H1 (cell line): ENCODE measurements at regions not wholly inside any gene's neighbourhood (a gene's known extent, or its start where the extent isn't known, plus 50 kb on each side); places are given as distances from the start of the nearest gene placed in this dataset.

Experiments
- KDM4A ChIP-seq: IDR thresholded peaks from one replicate; pipeline ENCODE4 v1.7.1; 2012; ENCODE audit warnings: low read depth, mild to moderate bottlenecking, moderate library complexity, low read length, inconsistent platforms; ENCODE audit not compliant: severe bottlenecking
- SIRT6 ChIP-seq: IDR thresholded peaks from one replicate; pipeline ENCODE4 v1.7.1; 2012; ENCODE audit warnings: low read length, inconsistent platforms
- SP4 ChIP-seq: IDR thresholded peaks from 2 replicates; pipeline ENCODE4 v1.6.1; 2012; ENCODE audit warnings: low read length, inconsistent platforms
- TBP ChIP-seq: IDR thresholded peaks from 2 replicates; pipeline ENCODE4 v1.6.1; 2011; ENCODE audit warnings: low read depth, low read length, improper control_type of control experiment

DNA sequence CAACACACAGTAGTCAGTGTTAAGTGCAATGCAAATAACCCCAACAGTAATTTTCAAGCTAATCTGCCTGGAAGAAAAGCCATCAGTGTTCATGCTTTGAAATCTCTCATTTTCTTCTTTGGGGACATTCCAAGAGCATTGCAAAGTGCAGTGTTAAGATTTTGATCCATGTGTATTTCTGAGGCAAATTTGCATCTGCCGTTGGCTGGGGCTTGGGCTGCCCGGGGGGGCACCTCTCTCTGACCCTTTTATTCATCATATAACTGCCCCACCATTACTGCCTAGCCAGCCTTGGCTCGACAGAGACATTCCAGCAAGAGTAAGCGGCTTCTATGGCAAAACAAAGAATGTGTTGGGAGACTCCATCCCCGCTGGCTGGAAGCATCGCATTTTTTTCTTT, 483.5 kb downstream of the BRD1 start (continued):
- no peak for TF ChIP-seq SIRT6
- no peak for TF ChIP-seq TBP
- TF ChIP-seq KDM4A, result no peak
- no peak for TF ChIP-seq SP4
- TF ChIP-seq, all 59 proteins: peak for 0
